HG03159 (cell line): ENCODE measurements at regions not wholly inside any gene's neighbourhood (a gene's known extent, or its start where the extent isn't known, plus 50 kb on each side); places are given as distances from the start of the nearest gene placed in this dataset.
"Not testable (repeated sequence)": the region's sequence is repeated elsewhere in the genome, so short reads cannot be mapped to it uniquely, and the experiment has no call there.

ENCODE experiments used
- ATAC-seq: cut with Tn5 transposase; IDR thresholded peaks from one replicate; pipeline ENCODE4 v1.9.1; 2021; ENCODE audit warnings: mild to moderate bottlenecking, moderate library complexity; ENCODE audit not compliant: unreplicated experiment

GRCh38 chr21:15306271-15306670 is 241.5 kb upstream of the NRIP1 start:
- ATAC-seq, result no peak

DNA sequence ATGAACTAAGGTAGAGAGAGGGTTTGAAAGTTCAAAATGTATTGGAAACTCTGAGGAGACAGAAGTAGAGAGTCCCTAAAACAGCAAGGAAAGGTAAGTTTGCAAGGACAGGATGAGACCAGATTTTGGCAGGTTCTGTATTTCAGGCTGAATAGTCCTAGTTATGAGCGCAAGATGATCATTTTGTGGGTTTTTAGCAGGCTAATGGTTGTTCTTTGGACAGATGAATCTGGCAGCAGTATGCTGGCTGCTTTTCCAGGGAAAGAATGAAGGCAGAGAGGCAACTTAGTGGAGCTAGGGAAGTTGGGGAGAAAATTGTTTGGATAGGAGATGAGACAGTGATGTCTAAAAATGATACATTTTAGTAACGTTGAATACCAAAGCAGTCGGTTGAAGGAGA is 243.5 kb upstream of the NRIP1 start:
- no peak for ATAC-seq

DNA sequence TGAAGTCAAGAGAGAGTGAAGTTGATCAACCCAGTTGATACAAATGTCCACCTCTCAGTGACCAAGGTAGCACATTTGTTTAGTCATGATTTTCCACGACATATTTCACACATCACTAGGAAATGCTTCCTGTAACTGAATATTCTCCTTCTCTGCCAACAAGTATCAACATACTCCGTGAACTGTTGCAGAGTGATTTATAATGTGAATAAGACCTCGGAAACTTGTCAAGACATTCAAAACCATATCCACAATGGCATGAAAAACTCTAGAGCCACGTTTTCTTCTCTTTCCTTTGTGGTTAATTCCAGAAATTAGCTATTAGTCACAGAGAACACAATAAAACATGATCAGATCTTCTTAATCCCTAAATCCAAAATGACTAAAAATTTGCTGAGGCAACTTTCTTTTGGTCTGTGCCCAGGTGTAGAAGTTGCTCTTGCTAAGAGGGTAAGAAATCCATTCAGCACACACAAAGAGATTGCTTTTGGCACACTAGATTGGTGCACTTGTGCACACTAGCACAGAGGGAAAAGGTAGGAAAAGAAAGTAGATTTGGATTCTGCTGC is 244.3 kb upstream of the NRIP1 start:
- no peak for ATAC-seq

- ATAC-seq, result no peak
Observed at GRCh38 chr21:15309721-15310120, 244.9 kb upstream of the NRIP1 start.

- ATAC-seq, result no peak
Observed at GRCh38 chr21:15311510-15311909, 246.7 kb upstream of the NRIP1 start.

GRCh38 chr21:15317034-15317433 is 252.2 kb upstream of the NRIP1 start:
- ATAC-seq, result not testable (repeated sequence)

- ATAC-seq, result no peak
Observed at GRCh38 chr21:15319727-15320126, 254.9 kb upstream of the NRIP1 start.

DNA sequence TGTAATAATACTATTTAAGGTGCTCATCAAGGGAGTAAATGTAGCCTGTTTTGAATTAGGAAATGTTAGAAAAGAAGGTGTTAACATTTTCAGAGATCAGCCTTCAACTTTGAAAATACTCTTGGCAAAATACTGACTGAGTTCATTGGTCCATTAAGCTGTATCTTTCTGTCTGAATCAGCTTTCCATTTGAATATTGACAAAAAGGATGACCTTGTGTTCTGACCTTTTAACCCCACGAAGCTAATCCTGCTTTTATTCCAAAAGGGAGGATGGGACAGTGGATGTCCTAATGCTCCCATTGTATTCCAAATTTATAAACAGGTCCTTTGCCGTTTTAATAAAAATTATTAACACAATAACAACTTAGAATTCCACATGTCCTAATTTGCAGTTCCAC is 259.7 kb upstream of the NRIP1 start:
- ATAC-seq, result no peak

DNA sequence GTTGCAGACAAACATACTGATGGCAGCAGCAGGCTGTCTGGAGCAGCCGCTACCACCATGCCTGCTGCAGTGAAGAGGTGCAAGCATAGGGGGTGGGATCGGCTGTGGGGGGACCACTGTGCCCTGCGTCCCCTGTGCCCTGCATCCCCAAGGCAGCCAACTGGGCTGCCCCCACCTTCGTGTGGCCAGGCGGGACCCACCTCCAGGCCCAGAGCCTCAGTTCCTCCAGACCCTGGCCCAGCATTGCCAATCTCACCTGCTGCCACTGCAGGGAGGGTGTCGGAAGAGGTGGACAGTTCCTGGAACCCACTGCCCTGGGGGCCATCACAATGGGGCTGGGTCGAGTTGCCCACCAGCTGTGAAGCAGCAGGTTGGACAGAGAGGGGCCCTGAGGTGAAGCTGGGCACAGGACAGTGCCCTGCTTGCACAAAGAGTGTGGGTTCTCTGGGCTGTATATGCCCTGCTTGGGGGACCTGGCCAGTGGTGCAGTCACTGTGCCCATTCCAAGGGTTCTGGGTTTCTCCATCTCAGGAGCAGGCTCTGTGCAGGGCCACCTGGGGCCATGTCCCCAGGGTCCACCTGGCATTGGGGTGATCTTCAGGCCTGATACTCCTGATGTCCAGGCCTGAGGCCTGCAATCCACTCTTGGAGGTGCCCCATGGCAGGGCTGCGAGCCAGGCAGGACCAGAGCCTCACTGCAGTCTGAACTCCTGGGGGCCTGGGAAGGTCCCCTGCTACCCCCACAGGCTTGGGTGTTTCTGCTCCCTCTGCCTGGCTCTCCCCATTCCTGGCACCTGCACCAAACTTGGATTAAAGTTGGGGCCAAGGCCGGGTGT is 261.4 kb upstream of the NRIP1 start:
- no peak for ATAC-seq

DNA sequence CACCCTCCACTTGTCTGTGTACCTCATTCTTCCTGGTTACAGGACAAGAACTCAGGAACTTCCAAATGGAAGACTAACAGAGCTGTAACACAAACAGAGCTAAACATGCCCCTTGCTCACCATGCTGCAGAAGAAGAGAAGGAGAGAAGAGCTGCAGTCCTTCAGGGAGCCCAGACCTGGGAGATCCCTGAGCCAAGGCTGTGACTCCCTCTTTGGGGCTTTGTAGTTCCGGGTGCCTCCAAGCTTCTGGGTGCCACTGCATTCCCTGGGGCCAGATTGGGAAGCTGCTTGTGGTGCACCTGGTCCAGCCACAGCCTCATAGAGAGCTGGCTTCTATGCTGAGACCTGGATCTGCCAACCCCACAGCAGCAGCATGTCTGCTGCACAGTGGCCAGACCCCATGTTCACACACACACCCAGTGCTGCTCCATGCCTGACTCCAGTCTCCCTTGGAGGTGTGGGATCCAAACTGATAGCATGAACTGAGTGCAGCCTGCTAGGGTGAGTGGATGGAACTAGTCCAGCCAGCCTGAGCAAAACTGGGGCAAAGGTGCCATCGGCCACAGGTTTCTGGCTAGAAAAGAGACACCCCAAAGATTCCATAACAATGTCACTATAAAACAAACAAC is 263.0 kb upstream of the NRIP1 start:
- ATAC-seq, result no peak

GRCh38 chr21:15329191-15329590 is 264.4 kb upstream of the NRIP1 start:
- no peak for ATAC-seq

- no peak for ATAC-seq
Observed at GRCh38 chr21:15330872-15331271, 266.1 kb upstream of the NRIP1 start.

- ATAC-seq, result no peak
Observed at GRCh38 chr21:15332572-15332971, 267.8 kb upstream of the NRIP1 start.

- no peak for ATAC-seq
Observed at GRCh38 chr21:15333136-15333710, 268.4 kb upstream of the NRIP1 start.

DNA sequence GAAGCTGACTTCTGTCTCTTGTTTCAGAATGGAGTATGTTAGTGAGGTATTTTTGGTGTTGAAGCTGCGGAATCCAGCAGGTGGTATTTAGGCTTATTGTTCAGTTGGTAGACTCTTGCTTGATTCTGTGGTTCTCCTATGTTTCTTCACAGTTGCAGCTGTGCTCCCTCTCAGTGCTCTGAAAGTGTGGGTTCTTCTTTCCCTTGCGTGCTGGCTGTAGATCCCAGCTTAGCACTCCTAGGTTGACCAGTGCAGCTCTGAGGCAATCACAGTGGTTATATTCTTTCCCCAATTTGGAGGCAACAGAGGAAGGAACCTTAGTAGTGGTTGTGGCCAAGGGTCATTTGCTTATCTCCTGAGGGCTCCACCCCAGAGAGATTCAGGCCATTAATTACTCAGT is 269.2 kb upstream of the NRIP1 start:
- no peak for ATAC-seq

- ATAC-seq, result no peak
Observed at GRCh38 chr21:15343066-15343465, 278.3 kb upstream of the NRIP1 start.

DNA sequence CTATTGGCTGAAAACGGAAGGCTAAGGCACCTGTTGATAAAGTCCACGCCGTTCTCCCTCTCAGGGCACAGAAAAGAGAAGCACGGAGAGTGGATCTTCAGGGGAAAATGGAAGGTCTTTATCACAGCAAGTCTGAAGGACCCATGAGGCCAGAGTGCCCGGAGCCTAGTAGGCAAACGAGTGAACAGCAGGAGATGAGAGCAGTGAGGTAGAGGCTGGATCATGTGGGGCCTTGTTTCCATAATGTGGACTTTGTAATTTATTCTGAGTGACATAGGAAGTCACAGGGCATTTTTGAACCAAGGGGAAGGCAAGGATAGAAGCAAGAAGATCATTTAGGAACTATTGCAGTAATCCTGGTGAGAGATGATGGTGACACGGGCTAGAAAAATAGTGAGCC is 287.2 kb upstream of the NRIP1 start:
- no peak for ATAC-seq

DNA sequence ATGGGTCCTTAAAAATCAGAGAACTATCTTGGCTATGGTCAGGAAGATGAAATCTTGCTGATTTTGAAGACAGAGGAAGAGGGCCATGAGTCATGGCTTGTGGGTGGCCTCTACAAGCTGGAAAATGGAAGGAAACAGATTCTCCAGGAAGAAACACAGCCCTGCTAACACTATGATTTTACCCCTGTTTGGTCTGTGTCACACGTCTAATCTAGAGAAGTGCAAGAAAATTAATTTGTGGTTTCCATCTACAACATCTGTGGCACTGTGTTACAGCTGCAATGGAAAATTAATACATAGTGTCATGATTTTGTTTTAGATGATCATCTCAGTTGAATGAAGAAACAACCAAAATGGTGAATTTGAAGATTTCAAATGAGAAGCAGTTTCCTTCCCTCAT is 288.7 kb upstream of the NRIP1 start:
- no peak for ATAC-seq

DNA sequence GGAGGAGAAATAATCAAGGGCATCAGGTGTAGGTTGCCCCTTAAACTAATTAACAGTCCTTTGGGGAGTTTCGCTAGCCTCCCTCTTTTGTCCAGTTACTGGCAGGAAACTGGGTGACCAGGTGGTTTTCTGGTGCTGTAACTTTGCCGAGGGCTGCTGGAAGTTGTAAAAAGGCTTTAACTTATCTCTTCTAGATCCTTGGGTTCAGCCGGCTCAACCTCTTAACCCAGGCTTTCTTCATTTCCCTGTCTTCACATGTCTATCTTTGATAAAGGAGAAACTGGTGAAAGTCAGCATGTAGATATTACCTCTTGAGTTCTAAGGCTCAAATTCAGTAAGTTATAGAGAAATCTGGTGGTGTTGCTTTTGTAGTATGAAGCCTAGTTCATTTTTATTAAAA is 289.7 kb upstream of the NRIP1 start:
- ATAC-seq, result no peak

DNA sequence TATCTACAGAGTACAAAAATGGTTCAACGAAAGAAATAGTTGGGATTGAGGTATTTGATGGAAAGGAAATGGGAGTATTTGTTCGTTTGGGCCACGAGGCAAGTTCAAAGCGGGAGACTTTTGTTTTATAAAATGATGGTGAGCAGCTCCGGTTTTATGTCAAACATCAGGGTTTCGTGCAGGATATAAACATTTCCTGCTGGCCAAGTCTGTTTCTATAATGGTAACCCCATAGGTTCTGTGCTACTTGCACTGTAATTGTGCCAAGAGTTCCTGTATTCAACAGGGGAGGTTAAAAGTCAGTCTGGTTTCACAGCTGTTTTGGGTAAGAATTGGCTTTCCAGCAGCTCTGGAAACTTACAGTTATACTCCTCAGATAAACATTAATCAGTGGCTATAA is 290.3 kb upstream of the NRIP1 start:
- no peak for ATAC-seq

GRCh38 chr21:15359251-15359650 is 294.5 kb upstream of the NRIP1 start:
- ATAC-seq, result no peak

DNA sequence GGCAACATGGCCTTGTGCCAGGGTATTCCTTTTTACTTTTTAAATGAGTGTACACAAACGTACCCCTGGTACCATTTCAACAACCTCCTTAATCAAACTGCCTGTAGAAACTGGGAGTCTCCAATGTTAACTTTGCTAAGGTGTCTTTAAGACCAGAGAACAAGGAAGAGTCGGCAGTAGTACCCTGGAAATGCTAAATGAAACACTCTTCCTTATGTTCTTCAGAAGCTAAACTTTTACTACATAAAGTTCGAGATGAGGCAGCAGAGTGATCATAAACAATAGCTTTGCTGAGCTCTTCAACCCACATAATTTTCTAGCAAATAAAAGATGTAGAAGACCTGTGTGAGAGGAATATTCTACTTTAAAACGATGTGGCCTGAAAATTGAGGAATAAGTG is 297.7 kb upstream of the NRIP1 start:
- ATAC-seq, result no peak
